ENCODE measurements at regions not wholly inside any gene's neighbourhood (a gene's known extent, or its start where the extent isn't known, plus 50 kb on each side); places are given as distances from the start of the nearest gene placed in this dataset.

DNA sequence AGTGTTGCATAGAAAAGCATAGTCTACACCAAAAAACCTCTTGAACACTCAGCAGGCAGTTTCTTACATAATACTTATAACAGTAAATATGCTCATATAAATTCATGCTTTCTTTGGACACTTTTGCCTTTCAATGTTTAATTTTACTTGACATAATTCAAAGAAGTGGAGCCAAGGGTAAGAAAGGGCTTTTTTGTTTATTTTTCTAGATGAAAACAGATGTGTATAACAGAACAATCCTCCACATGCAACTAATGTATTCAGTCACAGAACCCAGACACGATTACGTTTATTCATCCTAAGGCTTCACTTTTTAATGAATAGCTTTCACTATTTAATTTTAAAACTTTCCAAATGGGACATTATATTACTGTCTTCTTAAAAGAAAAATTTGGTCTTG is 58.0 kb upstream of the PTPN13 start:
- no peak for DNase-seq
- no peak overlapping the region for H3K4me3 ChIP-seq (ENCODE audit: control insufficient read depth in 1 of 7, extremely low read depth in 1 of 7, insufficient read depth in 4 of 7, low read depth in 2 of 7, low read length in 6 of 7)
- H3K4me1 ChIP-seq (ENCODE audit: control extremely low read depth in 1 of 4, control insufficient read depth in 4 of 4, insufficient read depth in 4 of 4, low read length in 3 of 4) = no peaks in the 10 kb centered on the region
- ChIA-PET CTCF (interaction anchor here (1.1 kb wide), 1 partner anchor 35 kb away, joined by 3 read pairs; no protein-coding TSS in a partner anchor), POLR2A (no interaction called here)
- no peaks in the 10 kb centered on the region for H3K36me3 ChIP-seq (ENCODE audit: control insufficient read depth in 4 of 4, insufficient read depth in 4 of 4, low read length in 3 of 4)
- no CpG with 5 or more reads among the region's 2 CpGs for WGBS (ENCODE audit: insufficient coverage)
- H3K27ac ChIP-seq (ENCODE audit: insufficient read depth in 1 of 2, low read depth in 1 of 2, low read length in 2 of 2, poor library complexity in 1 of 2, severe bottlenecking in 2 of 2) = no peak overlapping the region
- H3K9me3 ChIP-seq (ENCODE audit: control extremely low read depth in 1 of 5, control insufficient read depth in 4 of 5, insufficient read depth in 2 of 5, low read depth in 1 of 5, low read length in 4 of 5) = no peaks in the 10 kb centered on the region
- H3K27me3 ChIP-seq (replicated peaks in 2 of 5; ENCODE audit: control insufficient read depth in 4 of 5, insufficient read depth in 5 of 5, low read length in 4 of 5) = peaks cover 0 to 10% (median 4%) of the 10 kb centered on the region in 5 experiments

DNA sequence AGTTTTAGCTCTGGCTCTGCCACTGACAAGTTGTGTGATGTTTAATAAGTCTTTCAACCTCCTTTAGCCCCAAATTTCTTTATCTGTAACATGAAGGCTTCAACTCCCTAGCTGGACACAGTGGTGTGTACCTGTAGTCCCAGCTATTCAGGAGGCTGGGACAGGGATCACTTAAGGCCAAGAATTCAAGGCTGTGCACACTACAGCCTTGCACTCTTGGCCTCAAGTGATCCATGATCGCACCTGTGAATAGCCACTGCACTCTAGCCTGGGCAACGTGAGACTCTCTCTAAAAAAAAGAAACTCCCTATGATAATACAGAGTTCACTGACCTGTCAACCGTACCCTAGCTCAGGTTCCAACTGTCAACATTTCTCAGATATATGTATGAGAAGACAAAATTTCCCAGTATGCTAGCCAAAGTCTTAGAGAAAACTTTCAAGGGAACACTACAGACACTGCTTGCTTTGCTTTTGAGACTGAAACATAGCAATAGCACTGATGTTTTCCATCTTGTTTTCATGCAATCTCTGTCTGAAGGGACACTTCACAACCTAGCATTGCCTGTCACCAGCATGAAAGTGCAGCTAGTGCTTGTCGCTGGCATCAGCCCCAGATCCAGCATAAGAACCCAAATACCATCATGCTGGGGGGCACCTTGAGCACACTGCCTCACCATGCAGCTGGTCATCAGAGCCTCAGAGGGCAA is 51.6 kb upstream of the PTPN13 start:
- 100% methylated on average over 3 of the region's 4 CpGs for WGBS (ENCODE audit: insufficient coverage)
- POLR2A ChIA-PET = no interaction called here
- CTCF ChIA-PET = interaction anchor here (1.4 kb wide), 1 partner anchor 44 kb away, joined by 3 read pairs; no protein-coding TSS in a partner anchor
- Histone ChIP-seq H3K4me3 (ENCODE audit: control insufficient read depth in 1 of 7, extremely low read depth in 1 of 7, insufficient read depth in 4 of 7, low read depth in 2 of 7, low read length in 6 of 7) (no peak overlapping the region), H3K27me3 (replicated peaks in 2 of 5; ENCODE audit: control insufficient read depth in 4 of 5, insufficient read depth in 5 of 5, low read length in 4 of 5) (peaks cover 0 to 51% (median 23%) of the 10 kb centered on the region in 5 experiments), H3K36me3 (ENCODE audit: control insufficient read depth in 4 of 4, insufficient read depth in 4 of 4, low read length in 3 of 4) (no peaks in the 10 kb centered on the region), H3K9me3 (ENCODE audit: control extremely low read depth in 1 of 5, control insufficient read depth in 4 of 5, insufficient read depth in 2 of 5, low read depth in 1 of 5, low read length in 4 of 5) (no peaks in the 10 kb centered on the region), H3K4me1 (ENCODE audit: control extremely low read depth in 1 of 4, control insufficient read depth in 4 of 4, insufficient read depth in 4 of 4, low read length in 3 of 4) (peaks cover 0 to 7% (median 6%) of the 10 kb centered on the region in 4 experiments), H3K27ac (ENCODE audit: insufficient read depth in 1 of 2, low read depth in 1 of 2, low read length in 2 of 2, poor library complexity in 1 of 2, severe bottlenecking in 2 of 2) (no peak overlapping the region)
- no peak for DNase-seq

- Histone ChIP-seq H3K36me3 (ENCODE audit: control insufficient read depth in 4 of 4, insufficient read depth in 4 of 4, low read length in 3 of 4) (no peaks in the 10 kb centered on the region), H3K4me1 (ENCODE audit: control extremely low read depth in 1 of 4, control insufficient read depth in 4 of 4, insufficient read depth in 4 of 4, low read length in 3 of 4) (peaks cover 0 to 7% (median 6%) of the 10 kb centered on the region in 4 experiments), H3K27ac (ENCODE audit: insufficient read depth in 1 of 2, low read depth in 1 of 2, low read length in 2 of 2, poor library complexity in 1 of 2, severe bottlenecking in 2 of 2) (no peak overlapping the region), H3K4me3 (ENCODE audit: control insufficient read depth in 1 of 7, extremely low read depth in 1 of 7, insufficient read depth in 4 of 7, low read depth in 2 of 7, low read length in 6 of 7) (no peak overlapping the region), H3K9me3 (ENCODE audit: control extremely low read depth in 1 of 5, control insufficient read depth in 4 of 5, insufficient read depth in 2 of 5, low read depth in 1 of 5, low read length in 4 of 5) (no peaks in the 10 kb centered on the region), H3K27me3 (replicated peaks in 2 of 5; ENCODE audit: control insufficient read depth in 4 of 5, insufficient read depth in 5 of 5, low read length in 4 of 5) (peaks cover 0 to 51% (median 23%) of the 10 kb centered on the region in 5 experiments)
- ChIA-PET POLR2A (no interaction called here), CTCF (interaction anchor here (1.4 kb wide), 1 partner anchor 45 kb away, joined by 3 read pairs; no protein-coding TSS in a partner anchor)
- WGBS (ENCODE audit: insufficient coverage) = 80% methylated on average over 1 of the region's 3 CpGs
- DNase-seq = no peak
These were observed 51.0 kb upstream of the PTPN13 start for GRCh38 chr4:86543080-86543479.

- DNase-seq = no peak
- H3K4me1 ChIP-seq (ENCODE audit: control extremely low read depth in 1 of 4, control insufficient read depth in 4 of 4, insufficient read depth in 4 of 4, low read length in 3 of 4) = peaks cover 0 to 7% (median 6%) of the 10 kb centered on the region in 4 experiments
- CTCF ChIA-PET = interaction anchor here (0.6 to 1.4 kb wide), 3 partner anchors 21 to 370 kb away, joined by 3 read pairs; no protein-coding TSS in a partner anchor
- H3K27ac ChIP-seq (ENCODE audit: insufficient read depth in 1 of 2, low read depth in 1 of 2, low read length in 2 of 2, poor library complexity in 1 of 2, severe bottlenecking in 2 of 2) = no peak overlapping the region
- H3K4me3 ChIP-seq (ENCODE audit: control insufficient read depth in 1 of 7, extremely low read depth in 1 of 7, insufficient read depth in 4 of 7, low read depth in 2 of 7, low read length in 6 of 7) = no peak overlapping the region
- POLR2A ChIA-PET = no interaction called here
- H3K27me3 ChIP-seq (replicated peaks in 2 of 5; ENCODE audit: control insufficient read depth in 4 of 5, insufficient read depth in 5 of 5, low read length in 4 of 5) = peaks cover 0 to 51% (median 23%) of the 10 kb centered on the region in 5 experiments
- H3K9me3 ChIP-seq (ENCODE audit: control extremely low read depth in 1 of 5, control insufficient read depth in 4 of 5, insufficient read depth in 2 of 5, low read depth in 1 of 5, low read length in 4 of 5) = no peaks in the 10 kb centered on the region
- WGBS (ENCODE audit: insufficient coverage) = 83% methylated on average over 1 of the region's 2 CpGs
- H3K36me3 ChIP-seq (ENCODE audit: control insufficient read depth in 4 of 4, insufficient read depth in 4 of 4, low read length in 3 of 4) = no peaks in the 10 kb centered on the region
These were observed 50.4 kb upstream of the PTPN13 start for GRCh38 chr4:86543560-86544309.

GRCh38 chr4:86544310-86544966 is 49.7 kb upstream of the PTPN13 start:
- Histone ChIP-seq H3K4me3 (ENCODE audit: control insufficient read depth in 1 of 7, extremely low read depth in 1 of 7, insufficient read depth in 4 of 7, low read depth in 2 of 7, low read length in 6 of 7) (no peak overlapping the region), H3K36me3 (ENCODE audit: control insufficient read depth in 4 of 4, insufficient read depth in 4 of 4, low read length in 3 of 4) (no peaks in the 10 kb centered on the region), H3K27me3 (replicated peaks in 2 of 5; ENCODE audit: control insufficient read depth in 4 of 5, insufficient read depth in 5 of 5, low read length in 4 of 5) (peaks cover 0 to 51% (median 23%) of the 10 kb centered on the region in 5 experiments), H3K27ac (ENCODE audit: insufficient read depth in 1 of 2, low read depth in 1 of 2, low read length in 2 of 2, poor library complexity in 1 of 2, severe bottlenecking in 2 of 2) (no peak overlapping the region), H3K9me3 (ENCODE audit: control extremely low read depth in 1 of 5, control insufficient read depth in 4 of 5, insufficient read depth in 2 of 5, low read depth in 1 of 5, low read length in 4 of 5) (no peaks in the 10 kb centered on the region), H3K4me1 (ENCODE audit: control extremely low read depth in 1 of 4, control insufficient read depth in 4 of 4, insufficient read depth in 4 of 4, low read length in 3 of 4) (peaks cover 0 to 7% (median 6%) of the 10 kb centered on the region in 4 experiments)
- ChIA-PET POLR2A (no interaction called here), CTCF (interaction anchor here (0.6 to 1.0 kb wide), 2 partner anchors 20 to 369 kb away, joined by 3 read pairs; no protein-coding TSS in a partner anchor)
- DNase-seq = peak in 2 of 3 donors; percentile 31 to 45
- no CpG with 5 or more reads among the region's 2 CpGs for WGBS (ENCODE audit: insufficient coverage)
